H9 (cell line): ENCODE measurements at regions not wholly inside any gene's neighbourhood (a gene's known extent, or its start where the extent isn't known, plus 50 kb on each side); places are given as distances from the start of the nearest gene placed in this dataset.

Experiments used
- DNase-seq: peaks from one replicate; pipeline ENCODE4 v3.0.0-alpha.2; 2017
- H2AFZ ChIP-seq: one replicate; pipeline ENCODE4 v1.6.1; 2013; ENCODE audit warnings: mild to moderate bottlenecking, low read length, control low read depth, moderate library complexity
- H2AK5ac ChIP-seq: 2 replicates; pipeline ENCODE4 v1.6.1; 2013; ENCODE audit warnings: low read length, control low read depth, mixed read lengths; ENCODE audit not compliant: insufficient read length
- H2BK120ac ChIP-seq: one replicate; pipeline ENCODE4 v1.6.1; 2013; ENCODE audit warnings: low read depth, mild to moderate bottlenecking, low read length, control low read depth, inconsistent platforms; ENCODE audit not compliant: poor library complexity, severe bottlenecking
- H2BK12ac ChIP-seq: 2 replicates; pipeline ENCODE4 v1.6.1; 2013; ENCODE audit warnings: low read length, control low read depth, mixed read lengths, low read depth; ENCODE audit not compliant: insufficient read length
- H2BK15ac ChIP-seq: 2 replicates; pipeline ENCODE4 v1.6.1; 2013; ENCODE audit warnings: low read depth, low read length, control low read depth
- H2BK20ac ChIP-seq: one replicate; pipeline ENCODE4 v1.6.1; 2013; ENCODE audit warnings: low read depth, mild to moderate bottlenecking, low read length, control low read depth, inconsistent platforms; ENCODE audit not compliant: poor library complexity, severe bottlenecking
- H2BK5ac ChIP-seq: 2 replicates; pipeline ENCODE4 v1.6.1; 2013; ENCODE audit warnings: low read length, control low read depth, mixed read lengths; ENCODE audit not compliant: insufficient read length
- H3K14ac ChIP-seq: 2 replicates; pipeline ENCODE4 v1.6.1; 2013; ENCODE audit warnings: low read length, control low read depth; ENCODE audit not compliant: insufficient read depth
- H3K18ac ChIP-seq: 2 replicates; pipeline ENCODE4 v1.6.1; 2013; ENCODE audit warnings: low read depth, mild to moderate bottlenecking, mixed read lengths, low read length, control low read depth; ENCODE audit not compliant: insufficient read length
- H3K23ac ChIP-seq: 2 replicates; pipeline ENCODE4 v1.6.1; 2013; ENCODE audit warnings: low read length, control low read depth, mixed read lengths, low read depth; ENCODE audit not compliant: insufficient read length
- H3K23me2 ChIP-seq: 2 replicates; pipeline ENCODE4 v1.6.1; 2013; ENCODE audit warnings: low read depth, mild to moderate bottlenecking, mixed read lengths, low read length, control low read depth; ENCODE audit not compliant: insufficient read length, poor library complexity, severe bottlenecking
- H3K27ac ChIP-seq: 2 replicates; pipeline ENCODE4 v1.5.1; 2013; ENCODE audit warnings: low read length, control low read depth, mixed read lengths, low read depth; ENCODE audit not compliant: insufficient read length
- H3K27me3 ChIP-seq: 2 replicates; pipeline ENCODE4 v1.6.1; 2013; ENCODE audit warnings: low read length, control low read depth, inconsistent platforms; ENCODE audit not compliant: insufficient read depth
- H3K4ac ChIP-seq: 2 replicates; pipeline ENCODE4 v1.6.1; 2013; ENCODE audit warnings: low read depth, mild to moderate bottlenecking, control low read depth, inconsistent platforms, low read length, moderate library complexity
- H3K4me1 ChIP-seq: 2 replicates; pipeline ENCODE4 v1.6.1; 2013; ENCODE audit warnings: low read length, control low read depth, inconsistent platforms; ENCODE audit not compliant: insufficient read depth
- H3K4me2 ChIP-seq: 2 replicates; pipeline ENCODE4 v1.6.1; 2013; ENCODE audit warnings: low read length, control low read depth, mixed read lengths; ENCODE audit not compliant: insufficient read length, insufficient read depth
- H3K56ac ChIP-seq: 2 replicates; pipeline ENCODE4 v1.6.1; 2013; ENCODE audit warnings: low read depth, mild to moderate bottlenecking, mixed read lengths, low read length, control low read depth; ENCODE audit not compliant: insufficient read length
- H3K79me1 ChIP-seq: 2 replicates; pipeline ENCODE4 v1.6.1; 2013; ENCODE audit warnings: low read depth, mild to moderate bottlenecking, moderate library complexity, low read length, control low read depth, inconsistent platforms; ENCODE audit not compliant: insufficient read depth, poor library complexity, severe bottlenecking
- H3K79me2 ChIP-seq: 2 replicates; pipeline ENCODE4 v1.6.1; 2013; ENCODE audit warnings: low read length, control low read depth, inconsistent platforms; ENCODE audit not compliant: insufficient read depth
- H3K9ac ChIP-seq: 2 replicates; pipeline ENCODE4 v1.6.1; 2013; ENCODE audit warnings: low read length, control low read depth, mixed read lengths; ENCODE audit not compliant: insufficient read length; ENCODE audit errors: extremely low read depth
- H3K9me3 ChIP-seq: one replicate; pipeline ENCODE4 v1.6.1; 2013; ENCODE audit warnings: low read depth, low read length, inconsistent platforms; ENCODE audit not compliant: control insufficient read depth
- H3T11ph ChIP-seq: one replicate; pipeline ENCODE4 v1.6.1; 2013; ENCODE audit warnings: mild to moderate bottlenecking, low read length, control low read depth, inconsistent platforms
- H4K20me1 ChIP-seq: one replicate; pipeline ENCODE4 v1.6.1; 2013; ENCODE audit not compliant: control insufficient read depth, insufficient read length, insufficient read depth
- H4K5ac ChIP-seq: 2 replicates; pipeline ENCODE4 v1.6.1; 2013; ENCODE audit warnings: low read depth, mild to moderate bottlenecking, mixed read lengths, low read length, control low read depth; ENCODE audit not compliant: insufficient read length
- H4K8ac ChIP-seq: replicated peaks from 2 replicates; pipeline ENCODE4 v1.6.1; 2013; ENCODE audit warnings: low read length, control low read depth, mixed read lengths, low read depth; ENCODE audit not compliant: insufficient read length
- H4K91ac ChIP-seq: 2 replicates; pipeline ENCODE4 v1.6.1; 2013; ENCODE audit warnings: low read depth, mild to moderate bottlenecking, moderate library complexity, mixed read lengths, low read length, control low read depth; ENCODE audit not compliant: insufficient read length
- H3K27ac Mint-ChIP-seq, 3 experiments: 2 replicates in 2 of 3; 3 replicates in 1 of 3; pipeline ENCODE4 v1.8.0; 2020 to 2021; ENCODE audit warnings: mixed read lengths in 3 of 3, mild to moderate bottlenecking in 1 of 3, moderate library complexity in 1 of 3
- H3K27me3 Mint-ChIP-seq: 2 replicates; pipeline ENCODE4 v1.8.0; 2021; ENCODE audit warnings: low read depth, mild to moderate bottlenecking, moderate library complexity, mixed read lengths
- H3K36me3 Mint-ChIP-seq, 3 experiments: 2 replicates in 2 of 3; 3 replicates in 1 of 3; pipeline ENCODE4 v1.8.0; 2020 to 2021; ENCODE audit warnings: low read depth in 3 of 3, mixed read lengths in 3 of 3; ENCODE audit not compliant: insufficient read depth in 1 of 3
- H3K4me1 Mint-ChIP-seq, 2 experiments: 2 replicates each; pipeline ENCODE4 v1.8.0; 2020; ENCODE audit warnings: mixed read lengths in 2 of 2
- H3K4me3 Mint-ChIP-seq, 2 experiments: 2 replicates in 1 of 2; 3 replicates in 1 of 2; pipeline ENCODE4 v1.8.0; 2020 to 2021; ENCODE audit warnings: mild to moderate bottlenecking in 2 of 2, mixed read lengths in 2 of 2, moderate library complexity in 1 of 2
- H3K9me3 Mint-ChIP-seq, 2 experiments: 2 replicates in 1 of 2; 3 replicates in 1 of 2; pipeline ENCODE4 v1.8.0; 2020; ENCODE audit warnings: mild to moderate bottlenecking in 2 of 2, mixed read lengths in 2 of 2, moderate library complexity in 1 of 2
- WGBS: extraction: QIAGEN DNeasy Blood & Tissue Kit; methylation state at CpG from one replicate; pipeline ENCODE4 v1.1.7; 2013; ENCODE audit warnings: missing lambda C conversion rate, low lambda C conversion rate, mixed read lengths; ENCODE audit not compliant: insufficient read length; ENCODE audit errors: extremely low coverage; 5-methylcytosine and 5-hydroxymethylcytosine counted together
- TF ChIP-seq, protein P1 (sequence below): fragments of 200-600 bp; sonication (generic); conservative IDR thresholded peaks from 3 replicates; pipeline ENCODE4 v1.8.0; 2021; ENCODE audit warnings: antibody characterized with exemption, mild to moderate bottlenecking

DNA sequence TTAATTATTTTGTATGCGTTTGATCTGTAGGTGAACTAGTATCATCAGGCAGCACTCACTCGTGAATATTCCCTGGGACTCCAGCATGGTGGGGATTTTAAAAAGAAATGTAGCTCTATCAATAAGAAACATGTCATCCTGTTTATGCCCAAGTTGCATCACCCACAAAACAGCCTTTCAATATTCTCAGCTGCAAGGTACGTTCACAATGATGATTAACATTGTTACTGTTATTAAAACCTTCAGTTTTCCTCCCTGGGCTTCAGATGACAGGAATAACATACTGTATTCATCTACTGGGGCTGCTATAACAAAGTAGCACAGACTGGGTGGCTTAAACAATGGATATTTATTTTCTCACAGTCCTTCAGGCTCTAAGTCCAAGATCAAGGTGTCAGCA lies 87.9 kb upstream of the KLHL29 start:
- H3K27me3 Mint-ChIP-seq = peaks cover 1% of the 10 kb centered on the region; the same call in 1 of the 2 replicates
- Histone ChIP-seq H3K4ac (no peak overlapping the region), H2BK12ac (no peak overlapping the region), H3K9me3 (no peaks in the 10 kb centered on the region), H3K23me2 (no peaks in the 10 kb centered on the region), H2AFZ (no peak overlapping the region), H3K9ac (no peak overlapping the region), H3K14ac (no peak overlapping the region), H3K27me3 (no peaks in the 10 kb centered on the region), H3K4me2 (no peak overlapping the region), H3T11ph (no peak overlapping the region), H2AK5ac (no peak overlapping the region), H4K20me1 (no peaks in the 10 kb centered on the region), H3K79me1 (no peaks in the 10 kb centered on the region), H4K8ac (no peak overlapping the region), H3K79me2 (no peaks in the 10 kb centered on the region), H4K5ac (no peak overlapping the region), H2BK20ac (no peak overlapping the region), H2BK5ac (no peak overlapping the region), H4K91ac (no peak overlapping the region), H3K56ac (no peak overlapping the region), H3K23ac (no peak overlapping the region), H2BK120ac (no peak overlapping the region), H2BK15ac (no peak overlapping the region), H3K18ac (no peak overlapping the region), H3K4me1 (no peaks in the 10 kb centered on the region), H3K27ac (no peak overlapping the region)
- no peaks in the 10 kb centered on the region; a peak in 1 of 4 replicates for H3K4me1 Mint-ChIP-seq
- H3K4me3 Mint-ChIP-seq = no peak overlapping the region
- no peak overlapping the region for H3K27ac Mint-ChIP-seq
- WGBS = no CpG with 5 or more reads among the region's 3 CpGs
- H3K9me3 Mint-ChIP-seq = no peaks in the 10 kb centered on the region; a peak in 1 of 5 replicates
- no peak for DNase-seq
- TF ChIP-seq, protein P1, sequence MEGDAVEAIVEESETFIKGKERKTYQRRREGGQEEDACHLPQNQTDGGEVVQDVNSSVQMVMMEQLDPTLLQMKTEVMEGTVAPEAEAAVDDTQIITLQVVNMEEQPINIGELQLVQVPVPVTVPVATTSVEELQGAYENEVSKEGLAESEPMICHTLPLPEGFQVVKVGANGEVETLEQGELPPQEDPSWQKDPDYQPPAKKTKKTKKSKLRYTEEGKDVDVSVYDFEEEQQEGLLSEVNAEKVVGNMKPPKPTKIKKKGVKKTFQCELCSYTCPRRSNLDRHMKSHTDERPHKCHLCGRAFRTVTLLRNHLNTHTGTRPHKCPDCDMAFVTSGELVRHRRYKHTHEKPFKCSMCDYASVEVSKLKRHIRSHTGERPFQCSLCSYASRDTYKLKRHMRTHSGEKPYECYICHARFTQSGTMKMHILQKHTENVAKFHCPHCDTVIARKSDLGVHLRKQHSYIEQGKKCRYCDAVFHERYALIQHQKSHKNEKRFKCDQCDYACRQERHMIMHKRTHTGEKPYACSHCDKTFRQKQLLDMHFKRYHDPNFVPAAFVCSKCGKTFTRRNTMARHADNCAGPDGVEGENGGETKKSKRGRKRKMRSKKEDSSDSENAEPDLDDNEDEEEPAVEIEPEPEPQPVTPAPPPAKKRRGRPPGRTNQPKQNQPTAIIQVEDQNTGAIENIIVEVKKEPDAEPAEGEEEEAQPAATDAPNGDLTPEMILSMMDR = no peak
- H3K36me3 Mint-ChIP-seq = no peaks in the 10 kb centered on the region; a peak in 1 of 7 replicates
